Brain microvascular endothelial cell (primary cell): ENCODE measurements at regions not wholly inside any gene's neighbourhood (a gene's known extent, or its start where the extent isn't known, plus 50 kb on each side); places are given as distances from the start of the nearest gene placed in this dataset.
"Not testable (repeated sequence)": the region's sequence is repeated elsewhere in the genome, so short reads cannot be mapped to it uniquely, and the experiment has no call there.

Experiments
- DNase-seq: peaks from one replicate; pipeline ENCODE4 v3.0.0-alpha.2; 2020
- H3K27ac ChIP-seq: fragments of 250-450 bp; sonication (Bioruptor Pico); 2 replicates; pipeline ENCODE4 v1.5.1; 2020; ENCODE audit warnings: mild to moderate bottlenecking, moderate library complexity
- H3K27me3 ChIP-seq: fragments of 250-450 bp; sonication (Bioruptor Pico); replicated peaks from 2 replicates; pipeline ENCODE4 v1.5.1; 2020; ENCODE audit warnings: mild to moderate bottlenecking
- H3K36me3 ChIP-seq: fragments of 250-450 bp; sonication (Bioruptor Pico); replicated peaks from 2 replicates; pipeline ENCODE4 v1.5.1; 2020; ENCODE audit warnings: mild to moderate bottlenecking
- H3K4me3 ChIP-seq: 2 replicates; pipeline ENCODE4 v1.5.1; 2011; ENCODE audit warnings: low read depth, mild to moderate bottlenecking, control low read depth, low read length, moderate library complexity
- in situ Hi-C: cut with HindIII; loops from 2 replicates; pipeline ENCODE4 v1.10.0; 2017; ENCODE audit warnings: low sequenced_read_pairs, low pct_ligation_motif_present

GRCh38 chr2:91559886-91560614 lies 2868.6 kb downstream of the RPIA start:
- H3K4me3 ChIP-seq, H3K36me3 ChIP-seq, in situ Hi-C loops, H3K27ac ChIP-seq, DNase-seq, H3K27me3 ChIP-seq: not testable (repeated sequence)

- H3K36me3 ChIP-seq, H3K27ac ChIP-seq, DNase-seq, in situ Hi-C loops, H3K4me3 ChIP-seq, H3K27me3 ChIP-seq: not testable (repeated sequence)
These were observed 2870.7 kb downstream of the RPIA start for GRCh38 chr2:91562184-91562583.

DNA sequence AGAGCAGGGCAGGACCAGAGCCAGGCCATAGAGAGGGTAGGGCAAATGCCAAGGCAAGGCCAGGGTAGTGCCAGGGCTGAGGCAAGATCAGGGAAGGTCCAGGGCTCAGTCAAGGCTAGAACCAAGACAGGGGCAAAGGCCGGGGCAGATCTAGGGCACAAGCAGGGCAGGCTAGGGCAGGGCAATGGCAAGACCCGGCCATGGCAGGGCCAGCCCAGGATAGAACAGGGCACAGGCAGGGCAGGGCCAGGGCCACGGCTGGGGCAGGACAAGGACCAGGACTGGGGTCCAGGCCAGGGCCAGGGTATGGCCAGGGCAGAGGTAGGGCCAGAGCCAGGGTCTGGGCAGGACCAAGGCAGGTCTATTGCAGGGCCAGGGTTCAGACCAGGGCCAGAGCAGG lies 2873.2 kb downstream of the RPIA start:
- DNase-seq, H3K27me3 ChIP-seq, H3K4me3 ChIP-seq, H3K27ac ChIP-seq, in situ Hi-C loops, H3K36me3 ChIP-seq: not testable (repeated sequence)

DNA sequence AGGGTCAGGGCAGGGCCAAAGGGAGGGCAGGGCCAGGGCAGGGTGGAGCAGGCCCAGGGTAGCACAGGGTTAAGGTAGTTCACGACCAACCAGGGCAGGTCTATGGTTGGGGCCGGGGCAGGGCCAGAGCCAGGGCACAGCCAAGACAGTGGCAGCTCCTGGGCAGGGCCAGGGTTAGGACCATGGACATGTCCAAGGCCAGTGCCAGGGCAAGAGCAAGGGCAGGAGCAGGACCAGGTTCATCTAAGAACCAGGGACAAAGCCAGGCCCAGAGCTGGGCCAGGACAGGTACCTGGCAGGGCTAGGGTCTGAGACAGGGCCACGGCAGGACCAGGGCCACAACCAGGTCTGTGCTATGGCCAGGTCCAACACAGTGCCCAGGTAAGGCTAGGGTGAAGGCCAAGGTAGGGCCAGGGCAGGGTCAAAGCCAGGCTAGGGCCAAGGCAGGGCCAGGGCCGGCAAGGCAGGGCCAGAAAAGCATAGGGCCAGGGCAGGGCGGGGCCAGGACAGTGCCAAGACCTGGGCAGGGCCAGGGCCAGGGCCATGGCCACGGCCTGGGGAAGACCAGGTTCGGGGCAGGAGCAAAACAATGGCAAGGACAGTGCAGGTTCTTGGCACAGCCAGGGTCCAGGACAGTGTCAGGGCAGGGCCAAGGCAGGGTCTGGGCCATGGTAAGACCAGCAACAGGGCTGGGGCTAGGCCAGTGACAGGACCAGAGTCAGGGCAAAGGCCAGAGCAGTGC lies 2874.4 kb downstream of the RPIA start:
- H3K27ac ChIP-seq, H3K36me3 ChIP-seq, in situ Hi-C loops, H3K4me3 ChIP-seq, H3K27me3 ChIP-seq, DNase-seq: not testable (repeated sequence)

- H3K27me3 ChIP-seq, in situ Hi-C loops, DNase-seq, H3K27ac ChIP-seq, H3K36me3 ChIP-seq, H3K4me3 ChIP-seq: not testable (repeated sequence)
These were observed 2875.1 kb downstream of the RPIA start for GRCh38 chr2:91566611-91567010.

DNA sequence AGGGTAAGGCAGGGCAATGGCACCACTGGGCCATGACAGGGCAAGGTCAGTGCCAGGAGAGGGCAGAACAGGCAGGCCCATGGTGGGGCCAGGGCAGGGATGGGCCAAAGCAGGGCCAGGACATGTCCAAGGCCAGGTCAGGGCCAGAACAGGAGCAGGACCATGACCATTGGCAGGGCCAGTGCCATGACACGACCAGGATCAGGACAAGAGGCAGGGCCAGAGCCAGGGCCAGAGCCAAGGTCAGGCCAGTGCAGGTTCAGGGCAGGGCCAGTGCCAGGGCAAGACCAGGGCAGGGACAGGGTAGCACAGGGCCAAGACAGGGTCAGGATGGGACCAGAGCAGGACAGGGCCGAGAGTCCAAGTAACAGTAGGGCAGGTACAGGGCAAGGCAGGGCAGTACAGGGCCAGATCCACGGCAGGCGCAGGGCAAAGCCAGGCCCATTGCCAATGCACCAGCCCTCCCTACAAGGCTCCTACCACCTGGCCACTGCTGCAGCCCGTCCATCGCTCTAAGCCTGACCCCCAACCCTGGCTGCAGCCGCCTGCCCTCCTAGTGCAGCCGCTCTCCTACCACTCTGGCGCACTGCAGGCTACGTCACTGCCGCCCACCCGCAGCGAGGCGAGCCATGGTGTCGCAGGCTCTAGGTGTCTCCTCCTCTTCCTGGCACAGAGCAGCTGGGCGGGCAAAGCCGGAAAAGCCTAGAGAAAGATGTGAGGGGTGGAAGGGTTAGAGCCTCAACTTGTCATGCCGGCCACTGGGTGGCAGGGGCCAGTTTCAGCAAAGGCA lies 2876.3 kb downstream of the RPIA start:
- H3K27me3 ChIP-seq, DNase-seq, H3K27ac ChIP-seq, H3K36me3 ChIP-seq, H3K4me3 ChIP-seq, in situ Hi-C loops: not testable (repeated sequence)

DNA sequence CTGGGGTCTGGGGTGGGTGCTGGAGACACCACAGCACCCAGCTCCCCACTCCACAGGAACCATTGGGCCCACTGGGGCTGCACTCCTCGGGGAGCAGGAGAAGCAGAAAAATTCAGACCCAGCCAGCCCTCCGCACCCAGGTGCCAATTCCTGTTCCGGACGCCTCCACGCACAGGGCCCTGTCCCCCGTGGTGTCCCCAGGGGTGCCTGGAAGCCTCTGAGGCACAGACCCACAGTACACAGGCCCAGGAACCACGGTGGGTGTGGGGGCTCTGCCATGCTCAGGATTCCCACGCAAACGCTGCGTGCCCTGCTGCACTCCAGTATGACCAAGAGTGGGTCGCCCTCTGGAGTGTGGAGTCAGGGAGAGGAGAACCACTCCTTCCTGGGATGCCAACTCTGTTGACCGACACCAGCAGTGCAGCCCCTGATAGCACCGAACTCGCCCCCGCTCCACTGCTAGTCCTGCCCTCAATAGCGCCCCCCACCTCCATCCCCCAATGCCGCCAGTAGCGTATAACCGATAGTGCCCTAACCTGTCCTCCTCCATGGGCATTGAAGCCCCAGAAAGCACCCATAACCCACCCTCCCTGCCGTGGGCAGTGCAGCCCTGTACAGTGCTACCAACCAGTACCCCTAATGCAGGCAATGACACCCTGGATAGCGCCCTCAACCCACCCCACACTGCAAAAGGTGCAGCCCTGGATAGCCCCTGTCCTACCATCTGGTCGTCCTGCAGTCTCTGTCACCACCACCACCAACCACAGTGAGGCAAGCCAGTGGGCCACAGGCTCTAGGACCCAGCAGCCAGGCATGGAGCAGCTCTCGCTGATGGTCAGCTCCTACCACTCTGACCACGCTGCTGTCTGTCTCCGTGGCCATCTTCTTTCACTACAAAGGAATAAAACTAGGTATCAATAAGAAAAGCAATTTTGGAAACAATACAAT lies 2877.2 kb downstream of the RPIA start:
- H3K27me3 ChIP-seq, DNase-seq, H3K36me3 ChIP-seq, H3K27ac ChIP-seq, in situ Hi-C loops, H3K4me3 ChIP-seq: not testable (repeated sequence)

GRCh38 chr2:91571239-91571923 lies 2879.9 kb downstream of the RPIA start:
- DNase-seq, in situ Hi-C loops, H3K27ac ChIP-seq, H3K4me3 ChIP-seq, H3K36me3 ChIP-seq, H3K27me3 ChIP-seq: not testable (repeated sequence)

DNA sequence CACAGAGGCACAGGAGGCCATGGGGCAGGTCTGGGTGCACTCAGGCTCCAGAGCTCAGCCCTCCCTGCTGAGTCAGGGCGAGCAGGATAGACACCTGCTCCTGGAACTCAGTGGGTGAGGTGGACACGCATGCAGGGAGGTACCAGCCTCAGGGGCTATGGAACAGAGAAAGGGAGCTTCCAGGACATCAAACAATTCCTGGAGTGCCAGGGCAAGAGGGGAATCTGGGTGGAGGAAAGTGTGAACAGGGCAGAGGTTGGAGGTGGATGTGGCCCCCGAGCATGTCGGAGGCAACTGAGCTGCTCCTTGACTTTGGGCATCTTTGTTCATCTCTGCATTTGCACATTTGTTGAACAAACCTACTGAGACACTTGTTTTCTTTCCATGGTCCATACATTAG lies 2881.5 kb downstream of the RPIA start:
- H3K36me3 ChIP-seq, in situ Hi-C loops, H3K4me3 ChIP-seq, H3K27ac ChIP-seq, H3K27me3 ChIP-seq, DNase-seq: not testable (repeated sequence)

DNA sequence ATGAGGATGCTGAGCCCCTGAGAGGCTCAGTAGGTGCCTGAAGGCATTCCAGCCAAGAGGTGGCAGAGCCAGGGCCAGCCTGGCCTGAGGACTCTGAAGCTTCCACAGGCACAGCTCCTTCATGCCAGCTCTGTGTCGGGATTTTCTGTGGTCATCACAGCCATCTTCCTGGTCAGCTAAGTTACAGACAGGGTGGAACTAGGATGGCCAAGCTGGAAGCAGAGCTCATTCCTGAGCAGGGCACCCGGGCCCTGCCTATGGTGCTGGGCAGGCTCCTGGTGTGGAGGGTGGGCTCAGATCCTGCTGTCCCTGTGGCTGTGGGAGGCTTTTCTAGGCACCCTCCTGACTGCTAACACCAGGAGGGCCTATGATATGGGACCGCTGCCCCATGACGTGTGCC lies 2882.3 kb downstream of the RPIA start:
- H3K27me3 ChIP-seq, DNase-seq, H3K27ac ChIP-seq, in situ Hi-C loops, H3K36me3 ChIP-seq, H3K4me3 ChIP-seq: not testable (repeated sequence)

GRCh38 chr2:91574255-91574654 lies 2882.8 kb downstream of the RPIA start:
- H3K36me3 ChIP-seq, DNase-seq, H3K27ac ChIP-seq, H3K27me3 ChIP-seq, in situ Hi-C loops, H3K4me3 ChIP-seq: not testable (repeated sequence)

DNA sequence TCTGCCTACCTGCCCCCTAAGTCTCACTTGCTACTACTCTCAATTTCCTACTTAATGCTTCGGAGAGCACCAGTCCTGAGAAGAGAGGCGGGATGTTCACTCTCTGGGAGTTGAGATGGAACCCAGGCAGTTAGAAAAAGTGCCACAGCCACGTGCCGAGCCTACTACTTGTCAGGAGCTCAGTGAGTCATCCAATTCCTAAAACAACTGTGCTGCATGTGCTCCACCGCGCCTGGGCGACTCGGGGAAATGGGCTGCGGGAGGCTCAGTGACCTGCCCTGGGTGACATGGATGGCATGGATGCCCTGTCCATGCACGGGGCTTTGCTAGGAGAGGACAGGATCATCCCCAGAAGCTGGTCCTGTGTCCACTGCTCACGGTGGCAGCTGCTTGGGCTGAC lies 2884.2 kb downstream of the RPIA start:
- H3K27me3 ChIP-seq, DNase-seq, H3K36me3 ChIP-seq, H3K4me3 ChIP-seq, H3K27ac ChIP-seq, in situ Hi-C loops: not testable (repeated sequence)

- H3K36me3 ChIP-seq, in situ Hi-C loops, H3K27me3 ChIP-seq, DNase-seq, H3K4me3 ChIP-seq, H3K27ac ChIP-seq: not testable (repeated sequence)
These were observed 2885.9 kb downstream of the RPIA start for GRCh38 chr2:91577406-91577805.
